HG03280 (cell line): ENCODE measurements at regions not wholly inside any gene's neighbourhood (a gene's known extent, or its start where the extent isn't known, plus 50 kb on each side); places are given as distances from the start of the nearest gene placed in this dataset.

ENCODE experiments used
- ATAC-seq: cut with Tn5 transposase; IDR thresholded peaks from one replicate; pipeline ENCODE4 v1.9.1; 2021; ENCODE audit warnings: mild to moderate bottlenecking, moderate library complexity; ENCODE audit not compliant: unreplicated experiment

- no peak for ATAC-seq
Observed at GRCh38 chr21:27841084-27841672, 874.3 kb upstream of the ADAMTS5 start.

- no peak for ATAC-seq
Observed at GRCh38 chr21:27840262-27840661, 873.4 kb upstream of the ADAMTS5 start.

- no peak for ATAC-seq
Observed at GRCh38 chr21:27839512-27840115, 872.7 kb upstream of the ADAMTS5 start.

GRCh38 chr21:27838573-27838972 is 871.7 kb upstream of the ADAMTS5 start:
- ATAC-seq, result no peak

GRCh38 chr21:27837936-27838335 is 871.0 kb upstream of the ADAMTS5 start:
- no peak for ATAC-seq

GRCh38 chr21:27833298-27833697 is 866.4 kb upstream of the ADAMTS5 start:
- ATAC-seq, result no peak

- ATAC-seq, result no peak
Observed at GRCh38 chr21:27831816-27832569, 865.1 kb upstream of the ADAMTS5 start.

- ATAC-seq, result no peak
Observed at GRCh38 chr21:27831177-27831576, 864.3 kb upstream of the ADAMTS5 start.

GRCh38 chr21:27827972-27828371 is 861.1 kb upstream of the ADAMTS5 start:
- ATAC-seq, result no peak

GRCh38 chr21:27825035-27825434 is 858.1 kb upstream of the ADAMTS5 start:
- ATAC-seq, result no peak

GRCh38 chr21:27823652-27824201 is 856.8 kb upstream of the ADAMTS5 start:
- no peak for ATAC-seq

- ATAC-seq, result no peak
Observed at GRCh38 chr21:27820342-27820741, 853.5 kb upstream of the ADAMTS5 start.

- ATAC-seq, result no peak
Observed at GRCh38 chr21:27819299-27819698, 852.4 kb upstream of the ADAMTS5 start.

- ATAC-seq, result no peak
Observed at GRCh38 chr21:27818847-27819246, 852.0 kb upstream of the ADAMTS5 start.

- no peak for ATAC-seq
Observed at GRCh38 chr21:27817902-27818623, 851.2 kb upstream of the ADAMTS5 start.

- no peak for ATAC-seq
Observed at GRCh38 chr21:27817074-27817473, 850.2 kb upstream of the ADAMTS5 start.

GRCh38 chr21:27816301-27816700 is 849.4 kb upstream of the ADAMTS5 start:
- no peak for ATAC-seq

GRCh38 chr21:27814226-27814625 is 847.3 kb upstream of the ADAMTS5 start:
- no peak for ATAC-seq

GRCh38 chr21:27813750-27814149 is 846.9 kb upstream of the ADAMTS5 start:
- ATAC-seq, result no peak

GRCh38 chr21:27813344-27813743 is 846.5 kb upstream of the ADAMTS5 start:
- ATAC-seq, result no peak

GRCh38 chr21:27812279-27812678 is 845.4 kb upstream of the ADAMTS5 start:
- no peak for ATAC-seq
